Parathyroid adenoma (tissue), 2 donors: ENCODE measurements at regions not wholly inside any gene's neighbourhood (a gene's known extent, or its start where the extent isn't known, plus 50 kb on each side); places are given as distances from the start of the nearest gene placed in this dataset.

Source experiments
- H2AFZ ChIP-seq: fragments of 300-600 bp; sonication (generic); one replicate; pipeline ENCODE4 v1.7.0; 2017; ENCODE audit warnings: antibody characterized with exemption, mild to moderate bottlenecking
- H3K27ac ChIP-seq: fragments of 300-600 bp; sonication (generic); one replicate; pipeline ENCODE4 v1.7.0; 2017
- H3K27me3 ChIP-seq: fragments of 300-600 bp; sonication (generic); one replicate; pipeline ENCODE4 v1.7.0; 2017; ENCODE audit warnings: low read length; ENCODE audit not compliant: control insufficient read depth, insufficient read depth
- H3K36me3 ChIP-seq: fragments of 300-600 bp; sonication (generic); one replicate; pipeline ENCODE4 v1.7.0; 2017; ENCODE audit warnings: low read length; ENCODE audit not compliant: control insufficient read depth, insufficient read depth
- H3K4me1 ChIP-seq: fragments of 300-600 bp; sonication (generic); one replicate; pipeline ENCODE4 v1.7.0; 2017; ENCODE audit warnings: control low read depth
- H3K4me2 ChIP-seq: fragments of 300-600 bp; sonication (generic); one replicate; pipeline ENCODE4 v1.7.0; 2017; ENCODE audit warnings: low read length
- H3K4me3 ChIP-seq: fragments of 300-600 bp; sonication (generic); one replicate; pipeline ENCODE4 v1.7.0; 2017; ENCODE audit warnings: low read depth, low read length
- H3K79me2 ChIP-seq: fragments of 300-600 bp; sonication (generic); one replicate; pipeline ENCODE4 v1.7.0; 2017; ENCODE audit warnings: control low read depth
- H3K9ac ChIP-seq: fragments of 300-600 bp; sonication (generic); one replicate; pipeline ENCODE4 v1.7.0; 2017; ENCODE audit warnings: mild to moderate bottlenecking
- H3K9me3 ChIP-seq: fragments of 300-600 bp; sonication (generic); one replicate; pipeline ENCODE4 v1.7.0; 2017; ENCODE audit warnings: low read length; ENCODE audit not compliant: control insufficient read depth
- CTCF ChIP-seq: fragments of 300-600 bp; sonication (generic); IDR thresholded peaks from one replicate; pipeline ENCODE4 v1.7.0; 2017; ENCODE audit warnings: antibody characterized with exemption, mild to moderate bottlenecking
- donor health status: primary hyperparathyroidism.

DNA sequence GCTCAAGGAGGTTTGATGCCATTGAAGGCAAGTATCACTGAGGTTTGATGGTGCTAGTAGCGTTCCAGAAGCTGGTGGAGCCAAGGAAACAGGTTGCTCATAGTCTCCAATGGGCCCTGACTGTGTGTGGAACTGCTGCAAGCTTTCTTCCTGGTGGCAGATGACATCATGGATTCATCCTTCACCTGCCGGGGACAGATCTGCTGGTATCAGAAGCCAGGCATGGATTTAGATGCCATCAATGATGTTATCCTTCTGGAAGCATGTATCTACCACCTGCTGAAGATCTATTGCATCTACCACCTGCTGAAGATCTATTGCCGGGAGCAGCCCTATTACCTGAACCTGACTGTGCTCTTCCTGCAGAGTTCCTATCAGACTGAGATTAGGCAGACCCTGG is 734.4 kb downstream of the PLA2G4A start:
- H3K4me2 ChIP-seq: no peak overlapping the region
- no peaks in the 10 kb centered on the region for H3K36me3 ChIP-seq
- H3K4me1 ChIP-seq: no peaks in the 10 kb centered on the region
- H3K27ac ChIP-seq: no peak overlapping the region
- no peaks in the 10 kb centered on the region for H3K9me3 ChIP-seq
- H3K79me2 ChIP-seq: no peaks in the 10 kb centered on the region
- H3K4me3 ChIP-seq: no peak overlapping the region
- H2AFZ ChIP-seq: no peak overlapping the region
- H3K9ac ChIP-seq: no peak overlapping the region
- TF ChIP-seq CTCF: no peak
- no peaks in the 10 kb centered on the region for H3K27me3 ChIP-seq

DNA sequence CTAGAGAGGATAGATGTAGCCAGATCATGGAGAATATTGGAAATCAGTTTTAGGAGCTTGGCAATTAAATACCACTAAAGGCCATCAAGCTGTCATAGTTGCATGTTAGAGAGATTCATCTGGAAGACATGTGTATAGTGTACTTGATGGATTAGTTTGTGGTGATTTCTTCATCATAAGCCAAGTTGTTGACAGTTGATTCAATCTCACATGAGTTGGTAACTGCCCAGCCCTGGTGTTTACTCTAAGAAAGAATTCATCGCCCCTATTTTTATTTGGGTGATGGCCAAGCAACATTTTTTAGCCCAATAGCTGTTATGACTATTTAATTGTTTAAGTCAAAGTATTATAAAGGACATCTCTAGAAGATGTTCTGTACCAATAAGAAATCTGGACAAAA is 737.6 kb downstream of the PLA2G4A start:
- no peak for TF ChIP-seq CTCF
- H3K4me3 ChIP-seq: no peak overlapping the region
- no peaks in the 10 kb centered on the region for H3K79me2 ChIP-seq
- H3K4me1 ChIP-seq: no peaks in the 10 kb centered on the region
- H3K27ac ChIP-seq: no peak overlapping the region
- H3K9me3 ChIP-seq: no peaks in the 10 kb centered on the region
- no peaks in the 10 kb centered on the region for H3K27me3 ChIP-seq
- no peaks in the 10 kb centered on the region for H3K36me3 ChIP-seq
- H3K9ac ChIP-seq: no peak overlapping the region
- H3K4me2 ChIP-seq: no peak overlapping the region
- no peak overlapping the region for H2AFZ ChIP-seq

GRCh38 chr1:187568067-187568466 is 739.3 kb downstream of the PLA2G4A start:
- H3K79me2 ChIP-seq: no peaks in the 10 kb centered on the region
- no peaks in the 10 kb centered on the region for H3K9me3 ChIP-seq
- TF ChIP-seq CTCF: no peak

DNA sequence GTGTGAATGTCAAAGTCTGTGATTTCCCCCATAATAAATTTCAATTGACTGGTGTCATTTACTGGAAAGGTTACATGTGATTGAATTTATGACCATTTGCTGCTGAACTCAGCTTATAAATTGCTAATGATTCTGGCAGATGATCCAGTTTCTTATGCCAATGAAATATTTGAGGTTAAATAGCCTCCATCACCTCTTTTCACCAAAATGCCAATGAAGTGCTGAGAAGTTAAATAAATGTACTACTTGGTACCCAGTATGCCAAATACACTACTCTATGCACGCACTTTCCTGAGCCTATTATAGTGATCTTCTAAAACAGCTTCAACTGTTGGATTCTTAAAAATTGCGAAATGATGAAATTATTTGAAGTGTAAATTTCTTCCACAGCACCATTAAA is 741.4 kb downstream of the PLA2G4A start:
- Histone ChIP-seq H2AFZ (no peak overlapping the region), H3K4me2 (no peak overlapping the region), H3K4me3 (no peak overlapping the region), H3K36me3 (no peaks in the 10 kb centered on the region), H3K9me3 (no peaks in the 10 kb centered on the region), H3K27me3 (no peaks in the 10 kb centered on the region), H3K4me1 (no peaks in the 10 kb centered on the region), H3K27ac (no peak overlapping the region), H3K79me2 (no peaks in the 10 kb centered on the region), H3K9ac (no peak overlapping the region)
- no peak for TF ChIP-seq CTCF

More at GRCh38 chr1:187568067-187568466, 739.3 kb downstream of the PLA2G4A start:
- Histone ChIP-seq H2AFZ (no peak overlapping the region), H3K27me3 (no peaks in the 10 kb centered on the region), H3K27ac (no peak overlapping the region), H3K4me1 (no peaks in the 10 kb centered on the region), H3K36me3 (no peaks in the 10 kb centered on the region), H3K4me3 (no peak overlapping the region), H3K9ac (no peak overlapping the region), H3K4me2 (no peak overlapping the region)

DNA sequence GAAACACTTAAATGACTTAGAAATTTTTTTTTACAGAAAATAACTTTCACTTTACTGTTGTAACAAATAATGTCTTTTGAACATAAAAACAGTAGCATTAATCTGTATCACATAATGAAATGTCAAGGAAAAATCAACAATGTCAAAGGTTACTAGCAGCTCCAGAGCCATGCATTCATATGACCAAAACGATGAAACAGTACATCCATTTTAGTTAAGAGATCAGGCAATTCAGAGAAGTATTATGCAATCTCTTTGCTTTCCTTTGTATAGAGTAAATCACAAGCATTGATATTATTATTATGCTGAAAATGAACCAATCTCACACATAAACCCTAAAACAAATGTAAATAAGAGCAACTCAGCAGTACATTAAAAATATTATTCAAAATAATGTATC is 748.9 kb downstream of the PLA2G4A start:
- H3K79me2 ChIP-seq: no peaks in the 10 kb centered on the region
- no peak overlapping the region for H3K4me2 ChIP-seq
- TF ChIP-seq CTCF: no peak
- no peak overlapping the region for H2AFZ ChIP-seq
- no peaks in the 10 kb centered on the region for H3K27me3 ChIP-seq
- H3K9me3 ChIP-seq: no peaks in the 10 kb centered on the region
- H3K4me3 ChIP-seq: no peak overlapping the region
- H3K9ac ChIP-seq: no peak overlapping the region
- H3K27ac ChIP-seq: no peak overlapping the region
- no peaks in the 10 kb centered on the region for H3K4me1 ChIP-seq
- H3K36me3 ChIP-seq: no peaks in the 10 kb centered on the region
